Breast epithelium (tissue), 4 donors: ENCODE measurements at regions not wholly inside any gene's neighbourhood (a gene's known extent, or its start where the extent isn't known, plus 50 kb on each side); places are given as distances from the start of the nearest gene placed in this dataset.

Source experiments
- DNase-seq, 2 donors: peaks; one replicate each; pipeline ENCODE4 v3.0.0-alpha.2; 2019; ENCODE audit warnings: low spot score in 2 of 2
- H3K27ac ChIP-seq, 2 donors: fragments of 200-600 bp; sonication (generic) in 1 of 2; one replicate each; pipeline ENCODE4 v1.5.1; 2016 to 2019; ENCODE audit warnings: mild to moderate bottlenecking in 1 of 2
- H3K27me3 ChIP-seq, 2 donors: fragments of 200-600 bp; sonication (generic) in 1 of 2; one replicate each; pipeline versions ENCODE4 v1.5.1 to v1.6.0; 2017 to 2019; ENCODE audit warnings: control low read depth in 1 of 2, mild to moderate bottlenecking in 1 of 2
- H3K36me3 ChIP-seq: fragments of 200-600 bp; one replicate; pipeline ENCODE4 v1.5.1; 2019
- H3K4me1 ChIP-seq, 2 donors: fragments of 200-600 bp; sonication (generic); one replicate each; pipeline ENCODE4 v1.5.1; 2016 to 2019; ENCODE audit warnings: control low read depth in 1 of 2
- H3K4me3 ChIP-seq, 3 donors: fragments of 200-600 bp; sonication (generic); 1 replicate in 2 of 3; 2 replicates in 1 of 3; pipeline ENCODE4 v1.5.1; 2016 to 2019; ENCODE audit warnings: mild to moderate bottlenecking in 3 of 3, moderate library complexity in 2 of 3
- H3K9me3 ChIP-seq, 2 donors: fragments of 200-600 bp; sonication (generic) in 1 of 2; one replicate each; pipeline ENCODE4 v1.5.1; 2016 to 2019; ENCODE audit warnings: control low read depth in 1 of 2
- POLR2A ChIP-seq: fragments of 450-650 bp; IDR thresholded peaks from one replicate; pipeline ENCODE4 v1.6.1; 2016; ENCODE audit warnings: antibody characterized with exemption, mild to moderate bottlenecking, moderate library complexity
- POLR2AphosphoS5 ChIP-seq, 3 donors: sonication (generic); formaldehyde crosslinking; IDR thresholded peaks; one replicate each; pipeline ENCODE4 v1.6.1; 2017; ENCODE audit warnings: antibody characterized with exemption in 3 of 3
- intact Hi-C: fragments of 100-400 bp; cut with DNase I; formaldehyde crosslinking; loops from one replicate; pipeline ENCODE4 v1.15.1; 2023; ENCODE audit warnings: low total_unique reads
- TF ChIP-seq, protein P1 (sequence below), 3 donors: fragments of 450-650 bp; IDR thresholded peaks; one replicate each; pipeline ENCODE4 v1.5.1; 2016 to 2017; ENCODE audit warnings: antibody characterized with exemption in 3 of 3, mild to moderate bottlenecking in 3 of 3, moderate library complexity in 3 of 3

DNA sequence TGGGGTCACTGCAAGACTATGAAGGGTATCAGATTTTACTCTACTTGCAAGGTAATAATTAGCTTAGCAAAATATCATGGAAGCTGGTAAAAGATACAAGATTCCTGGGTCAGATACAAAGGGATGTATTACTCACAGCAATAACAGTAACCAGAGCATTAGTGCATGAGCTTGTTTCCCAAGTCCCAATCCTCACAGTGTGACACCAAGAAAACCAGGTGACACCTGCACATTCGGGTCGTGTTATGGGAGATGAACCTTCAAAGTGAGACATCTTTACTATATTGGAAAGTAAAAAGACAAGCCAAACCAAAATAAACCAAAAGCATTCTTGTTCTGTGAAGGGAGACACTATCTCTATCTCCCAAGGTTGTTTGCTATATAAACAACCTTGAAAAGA is 528.7 kb upstream of the TGFBR2 start:
- Histone ChIP-seq H3K36me3 (no peaks in the 10 kb centered on the region), H3K4me1 (no peaks in the 10 kb centered on the region), H3K27ac (no peak overlapping the region), H3K9me3 (no peaks in the 10 kb centered on the region), H3K27me3 (no peaks in the 10 kb centered on the region), H3K4me3 (no peak overlapping the region)
- no peak for TF ChIP-seq POLR2A
- no peak for TF ChIP-seq POLR2AphosphoS5 (IDR thresholded peaks at IDR 0.05)
- TF ChIP-seq, protein P1, sequence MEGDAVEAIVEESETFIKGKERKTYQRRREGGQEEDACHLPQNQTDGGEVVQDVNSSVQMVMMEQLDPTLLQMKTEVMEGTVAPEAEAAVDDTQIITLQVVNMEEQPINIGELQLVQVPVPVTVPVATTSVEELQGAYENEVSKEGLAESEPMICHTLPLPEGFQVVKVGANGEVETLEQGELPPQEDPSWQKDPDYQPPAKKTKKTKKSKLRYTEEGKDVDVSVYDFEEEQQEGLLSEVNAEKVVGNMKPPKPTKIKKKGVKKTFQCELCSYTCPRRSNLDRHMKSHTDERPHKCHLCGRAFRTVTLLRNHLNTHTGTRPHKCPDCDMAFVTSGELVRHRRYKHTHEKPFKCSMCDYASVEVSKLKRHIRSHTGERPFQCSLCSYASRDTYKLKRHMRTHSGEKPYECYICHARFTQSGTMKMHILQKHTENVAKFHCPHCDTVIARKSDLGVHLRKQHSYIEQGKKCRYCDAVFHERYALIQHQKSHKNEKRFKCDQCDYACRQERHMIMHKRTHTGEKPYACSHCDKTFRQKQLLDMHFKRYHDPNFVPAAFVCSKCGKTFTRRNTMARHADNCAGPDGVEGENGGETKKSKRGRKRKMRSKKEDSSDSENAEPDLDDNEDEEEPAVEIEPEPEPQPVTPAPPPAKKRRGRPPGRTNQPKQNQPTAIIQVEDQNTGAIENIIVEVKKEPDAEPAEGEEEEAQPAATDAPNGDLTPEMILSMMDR (IDR thresholded peaks at IDR 0.05): no peak
- no peak for DNase-seq
- intact Hi-C loops: no loop called here

DNA sequence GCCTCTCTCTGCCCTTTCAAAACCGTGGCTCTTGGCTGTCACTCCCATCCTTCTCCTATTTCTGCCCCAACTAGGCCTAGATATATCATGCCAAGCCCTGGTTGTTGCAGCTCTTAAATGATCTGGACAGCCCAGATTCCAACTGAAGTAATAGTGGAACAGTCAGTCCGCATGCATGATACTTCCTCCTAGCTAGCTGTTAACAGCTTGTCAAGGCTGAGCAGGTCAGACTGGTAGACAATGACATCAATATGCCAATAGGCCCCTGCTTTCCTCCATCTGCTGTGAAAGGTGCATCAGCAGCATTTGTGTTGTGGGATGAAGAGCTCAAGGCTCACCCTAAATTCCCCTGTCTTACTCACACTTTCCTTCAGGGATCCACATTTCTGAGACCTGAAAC is 527.7 kb upstream of the TGFBR2 start:
- Histone ChIP-seq H3K4me3 (no peak overlapping the region), H3K36me3 (no peaks in the 10 kb centered on the region), H3K4me1 (no peaks in the 10 kb centered on the region), H3K27ac (no peak overlapping the region), H3K9me3 (no peaks in the 10 kb centered on the region), H3K27me3 (no peaks in the 10 kb centered on the region)
- no peak for DNase-seq
- TF ChIP-seq POLR2A: no peak
- TF ChIP-seq POLR2AphosphoS5 (IDR thresholded peaks at IDR 0.05): no peak
- TF ChIP-seq, protein P1 (IDR thresholded peaks at IDR 0.05): no peak
- intact Hi-C loops: no loop called here

DNA sequence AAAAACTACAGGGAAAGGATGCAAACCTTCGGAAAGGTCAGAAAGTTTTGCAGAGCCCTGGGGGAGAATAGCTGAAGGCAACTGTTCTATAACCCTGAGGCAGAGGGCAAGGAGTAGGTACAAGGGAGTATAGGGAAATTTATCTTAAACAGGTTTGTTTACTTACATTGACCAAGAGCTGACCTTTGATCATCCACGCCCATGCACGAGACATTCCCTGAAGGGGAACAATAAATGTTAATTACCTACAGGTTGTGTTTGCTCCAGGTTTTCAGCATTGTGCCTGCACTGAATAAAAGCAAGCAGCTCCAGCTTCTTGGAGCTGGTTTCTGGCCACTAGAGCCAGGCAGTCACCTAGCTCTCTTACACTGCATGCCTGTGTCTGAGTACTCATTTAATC is 524.5 kb upstream of the TGFBR2 start:
- no peak for TF ChIP-seq POLR2AphosphoS5 (IDR thresholded peaks at IDR 0.05)
- TF ChIP-seq, protein P1 (IDR thresholded peaks at IDR 0.05): no peak
- TF ChIP-seq POLR2A: no peak
- Histone ChIP-seq H3K9me3 (no peaks in the 10 kb centered on the region), H3K36me3 (no peaks in the 10 kb centered on the region), H3K27ac (no peak overlapping the region), H3K4me1 (no peaks in the 10 kb centered on the region), H3K4me3 (no peak overlapping the region), H3K27me3 (no peaks in the 10 kb centered on the region)
- intact Hi-C loops: no loop called here
- no peak for DNase-seq

DNA sequence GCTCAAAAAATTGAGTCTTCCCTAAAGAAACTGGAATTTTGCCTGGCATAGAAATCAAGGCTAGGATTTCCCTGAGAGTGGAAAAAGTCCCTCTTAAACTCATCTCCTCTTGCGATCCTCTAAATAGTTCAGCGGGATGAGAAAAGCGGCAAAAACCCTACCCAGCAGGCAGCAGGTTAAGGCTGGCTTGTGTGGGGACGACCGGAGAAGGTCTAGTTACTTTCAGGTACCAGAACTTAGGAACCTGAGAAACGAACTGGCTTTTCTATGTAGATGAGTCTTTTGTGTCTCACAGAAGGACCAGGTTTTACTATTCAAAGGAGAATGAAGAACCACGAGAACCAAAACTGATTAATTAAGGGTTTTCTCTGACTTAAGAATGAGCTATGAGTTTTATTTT is 523.7 kb upstream of the TGFBR2 start:
- TF ChIP-seq, protein P1 (IDR thresholded peaks at IDR 0.05): no peak
- TF ChIP-seq POLR2A (no peak), POLR2AphosphoS5 (IDR thresholded peaks at IDR 0.05) (no peak)
- no peaks in the 10 kb centered on the region for H3K4me1 ChIP-seq
- no peak for DNase-seq
- H3K27me3 ChIP-seq: no peaks in the 10 kb centered on the region
- no peaks in the 10 kb centered on the region for H3K36me3 ChIP-seq
- H3K4me3 ChIP-seq: no peak overlapping the region
- intact Hi-C loops: no loop called here
- no peak overlapping the region for H3K27ac ChIP-seq
- no peaks in the 10 kb centered on the region for H3K9me3 ChIP-seq

DNA sequence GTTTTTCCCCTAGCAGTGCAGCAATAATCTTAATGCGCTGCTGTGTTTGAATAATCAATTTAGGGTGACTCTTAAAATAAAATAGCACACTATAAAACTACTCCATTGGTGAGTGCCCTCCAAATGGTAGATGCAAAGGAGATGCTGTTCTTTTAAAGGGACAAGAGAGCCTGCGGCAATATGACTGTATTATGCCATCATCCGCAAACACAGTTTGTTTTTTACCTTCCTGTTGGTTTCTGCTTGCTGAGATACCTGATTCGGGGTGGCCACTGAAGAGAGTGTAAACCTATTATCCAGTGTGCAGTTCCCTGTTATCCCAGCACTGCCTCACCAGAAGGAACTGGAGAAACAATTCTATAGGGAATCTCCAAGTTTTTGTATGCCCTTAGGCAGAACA is 523.1 kb upstream of the TGFBR2 start:
- Histone ChIP-seq H3K36me3 (no peaks in the 10 kb centered on the region), H3K4me3 (no peak overlapping the region), H3K9me3 (no peaks in the 10 kb centered on the region), H3K27me3 (no peaks in the 10 kb centered on the region), H3K4me1 (no peaks in the 10 kb centered on the region), H3K27ac (no peak overlapping the region)
- no peak for DNase-seq
- intact Hi-C loops: no loop called here
- no peak for TF ChIP-seq POLR2A
- TF ChIP-seq POLR2AphosphoS5 (IDR thresholded peaks at IDR 0.05): no peak
- TF ChIP-seq, protein P1 (IDR thresholded peaks at IDR 0.05): no peak
